ENCODE measurements at regions not wholly inside any gene's neighbourhood (a gene's known extent, or its start where the extent isn't known, plus 50 kb on each side); places are given as distances from the start of the nearest gene placed in this dataset. TPM values are rescaled to one million over a fixed set of nuclear protein-coding genes. Genes with fewer than 3 reads are reported as not detected.

DNA sequence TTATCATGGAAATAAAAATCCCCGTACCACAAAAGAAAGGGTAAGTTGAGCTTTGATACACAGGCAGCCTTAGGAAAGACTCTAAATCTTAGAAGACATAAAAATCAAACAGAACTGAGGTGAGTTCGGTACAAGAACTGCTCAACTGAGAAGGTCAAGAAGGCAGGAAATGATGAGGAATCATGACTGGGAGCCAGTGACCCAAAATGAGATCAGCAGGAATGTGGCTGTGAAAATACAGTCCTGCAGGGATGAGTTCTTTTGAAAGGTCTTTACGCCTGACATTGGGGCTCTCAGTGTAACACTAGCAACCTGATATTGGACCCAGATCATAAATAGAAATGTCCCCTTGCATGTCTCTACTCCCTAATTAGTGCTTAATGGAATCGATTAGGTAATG is 56.3 kb upstream of the CDH11 start:
- Histone ChIP-seq H3K36me3 (replicated peaks; ENCODE audit: insufficient read depth, low read depth) (no peaks in the 10 kb centered on the region), H3K79me2 (no peaks in the 10 kb centered on the region), H3K4me3 (no peak overlapping the region), H3K9me2 (replicated peaks; ENCODE audit: insufficient read depth) (no peaks in the 10 kb centered on the region), H4K20me1 (ENCODE audit: insufficient read depth, poor library complexity, severe bottlenecking) (no peaks in the 10 kb centered on the region), H3K4me2 (no peak overlapping the region), H3K4me1 (ENCODE audit: insufficient read depth) (no peaks in the 10 kb centered on the region), H3K27me3 (no peaks in the 10 kb centered on the region), H3K27ac (no peak overlapping the region), H3K9me3 (ENCODE audit: low read depth) (no peaks in the 10 kb centered on the region), H2AFZ (no peak overlapping the region)
- no peak for DNase-seq (ENCODE audit: low spot score)
- 85% methylated on average over 4 of the region's 4 CpGs for WGBS (ENCODE audit: low lambda C conversion rate, missing lambda C conversion rate)
- TF ChIP-seq EZH2 (IDR thresholded peaks at IDR 0.05; ENCODE audit: borderline replicate concordance) (no peak), EZH2phosphoT487 (IDR thresholded peaks at IDR 0.05; ENCODE audit: low read depth, severe bottlenecking, unreplicated experiment) (no peak)
- TF ChIP-seq, protein P1, sequence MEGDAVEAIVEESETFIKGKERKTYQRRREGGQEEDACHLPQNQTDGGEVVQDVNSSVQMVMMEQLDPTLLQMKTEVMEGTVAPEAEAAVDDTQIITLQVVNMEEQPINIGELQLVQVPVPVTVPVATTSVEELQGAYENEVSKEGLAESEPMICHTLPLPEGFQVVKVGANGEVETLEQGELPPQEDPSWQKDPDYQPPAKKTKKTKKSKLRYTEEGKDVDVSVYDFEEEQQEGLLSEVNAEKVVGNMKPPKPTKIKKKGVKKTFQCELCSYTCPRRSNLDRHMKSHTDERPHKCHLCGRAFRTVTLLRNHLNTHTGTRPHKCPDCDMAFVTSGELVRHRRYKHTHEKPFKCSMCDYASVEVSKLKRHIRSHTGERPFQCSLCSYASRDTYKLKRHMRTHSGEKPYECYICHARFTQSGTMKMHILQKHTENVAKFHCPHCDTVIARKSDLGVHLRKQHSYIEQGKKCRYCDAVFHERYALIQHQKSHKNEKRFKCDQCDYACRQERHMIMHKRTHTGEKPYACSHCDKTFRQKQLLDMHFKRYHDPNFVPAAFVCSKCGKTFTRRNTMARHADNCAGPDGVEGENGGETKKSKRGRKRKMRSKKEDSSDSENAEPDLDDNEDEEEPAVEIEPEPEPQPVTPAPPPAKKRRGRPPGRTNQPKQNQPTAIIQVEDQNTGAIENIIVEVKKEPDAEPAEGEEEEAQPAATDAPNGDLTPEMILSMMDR (IDR thresholded peaks at IDR 0.05; ENCODE audit: poor library complexity), result no peak

DNA sequence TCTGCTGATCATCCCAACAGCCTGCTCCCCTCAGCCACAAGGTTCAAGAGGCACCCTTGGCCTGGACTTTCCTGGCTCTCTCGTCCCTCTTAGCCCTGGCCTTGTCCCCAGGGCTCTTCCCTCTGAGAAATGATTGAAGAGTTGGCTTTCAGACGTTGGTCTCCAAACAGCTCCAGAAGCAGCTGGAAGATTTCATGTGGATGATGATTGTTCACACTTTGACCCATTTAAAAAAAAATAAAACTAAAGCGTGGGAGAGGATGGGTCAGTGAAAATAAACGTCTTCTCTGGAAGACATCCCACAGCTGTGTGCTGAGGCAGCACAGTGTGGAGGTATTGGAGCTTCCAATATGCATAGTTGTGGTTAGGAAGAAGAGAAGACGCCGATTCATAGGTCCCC is 54.7 kb upstream of the CDH11 start:
- no peaks in the 10 kb centered on the region for H3K79me2 ChIP-seq
- no peak for DNase-seq (ENCODE audit: low spot score)
- no peaks in the 10 kb centered on the region for H3K4me1 ChIP-seq (ENCODE audit: insufficient read depth)
- H3K9me2 ChIP-seq (replicated peaks; ENCODE audit: insufficient read depth), result no peaks in the 10 kb centered on the region
- no peaks in the 10 kb centered on the region for H3K36me3 ChIP-seq (replicated peaks; ENCODE audit: insufficient read depth, low read depth)
- no peak overlapping the region for H3K4me3 ChIP-seq
- no peaks in the 10 kb centered on the region for H3K9me3 ChIP-seq (ENCODE audit: low read depth)
- WGBS (ENCODE audit: low lambda C conversion rate, missing lambda C conversion rate), result 64% methylated on average over 6 of the region's 6 CpGs
- no peaks in the 10 kb centered on the region for H3K27me3 ChIP-seq
- no peak overlapping the region for H2AFZ ChIP-seq
- peak overlapping the region; percentile 21 for H3K4me2 ChIP-seq
- H4K20me1 ChIP-seq (ENCODE audit: insufficient read depth, poor library complexity, severe bottlenecking), result no peaks in the 10 kb centered on the region
- no peak overlapping the region for H3K27ac ChIP-seq
- TF ChIP-seq, protein P1 (IDR thresholded peaks at IDR 0.05; ENCODE audit: poor library complexity), result no peak
- TF ChIP-seq EZH2phosphoT487 (IDR thresholded peaks at IDR 0.05; ENCODE audit: low read depth, severe bottlenecking, unreplicated experiment), result no peak
- no peak for TF ChIP-seq EZH2 (IDR thresholded peaks at IDR 0.05; ENCODE audit: borderline replicate concordance)

DNA sequence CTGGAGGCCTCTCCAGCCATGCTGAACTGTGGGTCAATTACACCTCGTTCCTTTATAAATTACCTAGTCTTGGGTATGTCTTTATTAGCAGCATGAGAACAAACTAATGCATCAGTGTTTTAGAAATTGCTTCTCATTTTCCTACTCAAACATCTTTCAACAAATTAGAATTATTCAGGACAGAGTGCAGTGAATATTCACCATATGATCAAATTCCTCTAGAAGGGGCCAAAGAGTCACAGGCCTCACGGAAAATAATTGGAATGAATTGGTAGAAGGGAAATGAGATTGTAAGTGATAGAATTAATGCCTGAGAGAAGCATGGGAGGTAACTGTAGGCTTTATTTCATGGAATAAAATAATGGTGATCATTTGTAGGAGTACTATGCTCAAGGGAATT is 50.5 kb upstream of the CDH11 start:
- H2AFZ ChIP-seq, result no peak overlapping the region
- 85% methylated on average over 2 of the region's 2 CpGs for WGBS (ENCODE audit: low lambda C conversion rate, missing lambda C conversion rate)
- no peak overlapping the region for H3K4me2 ChIP-seq
- no peaks in the 10 kb centered on the region for H3K9me3 ChIP-seq (ENCODE audit: low read depth)
- H3K27ac ChIP-seq, result no peak overlapping the region
- no peaks in the 10 kb centered on the region for H3K27me3 ChIP-seq
- TF ChIP-seq, protein P1 (IDR thresholded peaks at IDR 0.05; ENCODE audit: poor library complexity), result no peak
- TF ChIP-seq EZH2 (IDR thresholded peaks at IDR 0.05; ENCODE audit: borderline replicate concordance) (no peak), EZH2phosphoT487 (IDR thresholded peaks at IDR 0.05; ENCODE audit: low read depth, severe bottlenecking, unreplicated experiment) (no peak)
- H4K20me1 ChIP-seq (ENCODE audit: insufficient read depth, poor library complexity, severe bottlenecking), result no peaks in the 10 kb centered on the region
- no peaks in the 10 kb centered on the region for H3K4me1 ChIP-seq (ENCODE audit: insufficient read depth)
- DNase-seq (ENCODE audit: low spot score), result no peak
- H3K9me2 ChIP-seq (replicated peaks; ENCODE audit: insufficient read depth), result no peaks in the 10 kb centered on the region
- no peaks in the 10 kb centered on the region for H3K36me3 ChIP-seq (replicated peaks; ENCODE audit: insufficient read depth, low read depth)
- H3K79me2 ChIP-seq, result no peaks in the 10 kb centered on the region
- H3K4me3 ChIP-seq, result no peak overlapping the region

Small RNA genes lying in the stretch of these regions (small RNA-seq; reads per million reads assigned to genes)
- gene AC025281.1, result not detected
- not detected for gene RNA5SP428
